Upper lobe of left lung (tissue), 6 donors: ENCODE measurements at regions not wholly inside any gene's neighbourhood (a gene's known extent, or its start where the extent isn't known, plus 50 kb on each side); places are given as distances from the start of the nearest gene placed in this dataset.
"Not testable (repeated sequence)": the region's sequence is repeated elsewhere in the genome, so short reads cannot be mapped to it uniquely, and the experiment has no call there.

ENCODE experiments used
- ATAC-seq, 2 donors: fragments of 200-7000 bp; cut with Tn5 transposase; one replicate each; pipeline ENCODE4 v1.9.1; 2022; ENCODE audit warnings: mild to moderate bottlenecking in 2 of 2, moderate library complexity in 2 of 2; ENCODE audit not compliant: low FRiP score in 2 of 2
- DNase-seq, 2 donors: peaks; one replicate each; pipeline ENCODE4 v3.0.0-alpha.2; 2019 to 2020
- H3K27ac ChIP-seq, 4 donors: fragments of 200-600 bp; sonication (generic); one replicate each; pipeline ENCODE4 v1.5.1; 2016 to 2019
- H3K27me3 ChIP-seq, 4 donors: fragments of 200-600 bp; sonication (generic); one replicate each; pipeline ENCODE4 v1.5.1; 2017 to 2019
- H3K36me3 ChIP-seq, 4 donors: fragments of 200-600 bp; sonication (generic); one replicate each; pipeline ENCODE4 v1.5.1; 2016 to 2019
- H3K4me1 ChIP-seq, 4 donors: fragments of 200-600 bp; sonication (generic); one replicate each; pipeline ENCODE4 v1.5.1; 2018 to 2019
- H3K4me3 ChIP-seq, 4 donors: fragments of 200-600 bp; sonication (generic); one replicate each; pipeline ENCODE4 v1.5.1; 2017 to 2019; ENCODE audit warnings: mild to moderate bottlenecking in 2 of 4, moderate library complexity in 1 of 4
- H3K9me3 ChIP-seq, 4 donors: fragments of 200-600 bp; sonication (generic); one replicate each; pipeline ENCODE4 v1.5.1; 2018 to 2019
- CTCF ChIP-seq, 6 experiments: fragments of 450-650 bp in 4 of 6; fragments of 200-600 bp in 2 of 6; sonication (generic) in 2 of 6; IDR thresholded peaks; one replicate each; pipeline ENCODE4 v1.5.1; 2016 to 2019; ENCODE audit warnings: antibody characterized with exemption in 6 of 6
- EP300 ChIP-seq, 4 donors: sonication (generic); formaldehyde crosslinking; IDR thresholded peaks; one replicate each; pipeline ENCODE4 v1.5.1; 2017; ENCODE audit warnings: antibody characterized with exemption in 4 of 4, control low read depth in 2 of 4
- POLR2A ChIP-seq, 4 donors: fragments of 450-650 bp; IDR thresholded peaks; one replicate each; pipeline ENCODE4 v1.5.1; 2016 to 2017; ENCODE audit warnings: antibody characterized with exemption in 4 of 4, mild to moderate bottlenecking in 2 of 4
- POLR2AphosphoS5 ChIP-seq, 2 donors: sonication (generic); formaldehyde crosslinking; IDR thresholded peaks; one replicate each; pipeline ENCODE4 v1.5.1; 2017; ENCODE audit warnings: antibody characterized with exemption in 2 of 2
- WGBS, 2 donors: methylation state at CpG; one replicate each; pipeline ENCODE4 v1.1.5; 2017 to 2018; 5-methylcytosine and 5-hydroxymethylcytosine counted together
- donor health status: DM: no; HTN: no; CAD: no; lungs with moderate emphysema.
- donor health status: DM: no; HTN: yes; CAD: no; lungs with severe emphysema.

GRCh38 chr13:111590796-111591195, 270.4 kb downstream of the TEX29 start:
- no peaks in the 10 kb centered on the region for H3K9me3 ChIP-seq
- no peaks in the 10 kb centered on the region for H3K4me1 ChIP-seq
- no peaks in the 10 kb centered on the region for H3K36me3 ChIP-seq
- ATAC-seq (no peak), DNase-seq (peak in 1 of 2 donors; percentile 49)
- H3K27me3 ChIP-seq: no peaks in the 10 kb centered on the region
- H3K27ac ChIP-seq: no peak overlapping the region
- no peak overlapping the region for H3K4me3 ChIP-seq
- TF ChIP-seq POLR2A (IDR thresholded peaks at IDR 0.05): no peak
- TF ChIP-seq CTCF (IDR thresholded peaks at IDR 0.05): no peak
- TF ChIP-seq EP300 (IDR thresholded peaks at IDR 0.05): no peak
- TF ChIP-seq POLR2AphosphoS5 (IDR thresholded peaks at IDR 0.05): no peak
- 91 to 93% methylated on average over 14 of the region's 14 CpGs for WGBS, 2 donors

DNA sequence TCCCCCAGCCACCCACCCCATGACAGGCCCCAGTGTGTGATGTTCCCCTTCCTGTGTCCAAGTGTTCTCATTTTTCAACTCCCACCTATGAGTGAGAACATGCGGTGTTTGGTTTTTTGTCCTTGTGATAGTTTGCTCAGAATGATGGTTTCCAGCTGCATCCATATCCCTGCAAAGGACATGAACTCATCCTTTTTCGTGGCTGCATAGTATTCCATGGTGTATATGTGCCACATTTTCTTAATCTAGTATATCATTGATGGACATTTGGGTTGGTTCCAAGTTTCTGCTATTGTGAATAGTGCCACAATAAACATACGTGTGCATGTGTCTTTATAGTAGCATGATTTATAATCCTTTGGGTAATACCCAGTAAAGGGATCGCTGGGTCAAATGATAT, 273.0 kb downstream of the TEX29 start:
- H3K4me1 ChIP-seq, H3K4me3 ChIP-seq, H3K36me3 ChIP-seq, H3K27me3 ChIP-seq, H3K9me3 ChIP-seq, ATAC-seq, DNase-seq, H3K27ac ChIP-seq: not testable (repeated sequence)
- 85 to 87% methylated on average over 4 of the region's 4 CpGs for WGBS, 2 donors

GRCh38 chr13:111594606-111595005, 274.2 kb downstream of the TEX29 start:
- 93 to 94% methylated on average over 10 of the region's 10 CpGs for WGBS, 2 donors
- TF ChIP-seq EP300 (IDR thresholded peaks at IDR 0.05) (no peak), POLR2A (IDR thresholded peaks at IDR 0.05) (no peak), POLR2AphosphoS5 (IDR thresholded peaks at IDR 0.05) (no peak), CTCF (IDR thresholded peaks at IDR 0.05) (no peak)
- H3K4me3 ChIP-seq: no peak overlapping the region
- H3K27me3 ChIP-seq: no peaks in the 10 kb centered on the region
- DNase-seq (no peak), ATAC-seq (no peak)
- no peaks in the 10 kb centered on the region for H3K9me3 ChIP-seq
- H3K36me3 ChIP-seq: no peaks in the 10 kb centered on the region
- H3K27ac ChIP-seq: no peak overlapping the region
- no peaks in the 10 kb centered on the region for H3K4me1 ChIP-seq

DNA sequence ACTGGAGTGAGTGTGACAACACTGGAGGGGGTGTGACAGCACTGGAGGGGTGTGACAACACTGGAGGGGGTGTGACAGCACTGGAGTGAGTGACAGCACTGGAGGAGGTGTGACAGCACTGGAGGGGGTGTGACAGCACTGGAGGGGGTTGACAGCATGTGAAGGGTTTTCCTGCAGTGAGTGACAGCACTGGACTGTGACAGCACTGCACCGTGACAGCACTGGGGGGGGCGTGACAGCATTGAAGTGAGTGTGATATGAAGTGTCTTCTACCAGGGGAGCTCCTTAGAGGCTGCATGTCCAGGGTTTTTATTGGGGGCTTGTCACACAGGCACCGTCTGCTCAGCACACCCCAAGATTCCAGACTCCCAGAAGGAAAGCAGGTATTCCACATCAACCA, 274.8 kb downstream of the TEX29 start:
- Histone ChIP-seq H3K27ac (no peak overlapping the region), H3K27me3 (no peaks in the 10 kb centered on the region), H3K4me1 (no peaks in the 10 kb centered on the region), H3K4me3 (no peak overlapping the region), H3K9me3 (no peaks in the 10 kb centered on the region), H3K36me3 (no peaks in the 10 kb centered on the region)
- ATAC-seq: no peak
- no peak for DNase-seq
- 59 to 86% methylated on average over 3 of the region's 3 CpGs for WGBS, 2 donors
- no peak for TF ChIP-seq POLR2AphosphoS5 (IDR thresholded peaks at IDR 0.05)
- TF ChIP-seq POLR2A (IDR thresholded peaks at IDR 0.05): no peak
- TF ChIP-seq CTCF (IDR thresholded peaks at IDR 0.05): no peak
- no peak for TF ChIP-seq EP300 (IDR thresholded peaks at IDR 0.05)

- no peaks in the 10 kb centered on the region for H3K36me3 ChIP-seq
- H3K27ac ChIP-seq: no peak overlapping the region
- TF ChIP-seq CTCF (IDR thresholded peaks at IDR 0.05) (no peak), EP300 (IDR thresholded peaks at IDR 0.05) (no peak), POLR2A (IDR thresholded peaks at IDR 0.05) (no peak), POLR2AphosphoS5 (IDR thresholded peaks at IDR 0.05) (no peak)
- DNase-seq (no peak), ATAC-seq (peak in 1 of 2 donors; percentile 17)
- no peaks in the 10 kb centered on the region for H3K4me1 ChIP-seq
- no peak overlapping the region for H3K4me3 ChIP-seq
- H3K27me3 ChIP-seq: no peaks in the 10 kb centered on the region
- WGBS, 2 donors: 88 to 93% methylated on average over 11 of the region's 11 CpGs
- no peaks in the 10 kb centered on the region for H3K9me3 ChIP-seq
Measured at GRCh38 chr13:111595791-111596190, 275.3 kb downstream of the TEX29 start.
